Stimulated activated CD4-positive, alpha-beta T cell treated with anti-CD3 and anti-CD28 coated beads, Interleukin-2, amount 100 ng/mL, for 4 hours (primary cell): ENCODE measurements at regions not wholly inside any gene's neighbourhood (a gene's known extent, or its start where the extent isn't known, plus 50 kb on each side); places are given as distances from the start of the nearest gene placed in this dataset.

ENCODE experiments used
- DNase-seq: peaks from one replicate; pipeline ENCODE4 v3.0.0-alpha.2; 2020; ENCODE audit warnings: low read depth

GRCh38 chr14:97443412-97443811 is 646.2 kb downstream of the VRK1 start:
- no peak for DNase-seq

GRCh38 chr14:97444248-97444647 is 647.1 kb downstream of the VRK1 start:
- no peak for DNase-seq

- DNase-seq: no peak
Measured at GRCh38 chr14:97445367-97445766, 648.2 kb downstream of the VRK1 start.

- DNase-seq: no peak
Measured at GRCh38 chr14:97446087-97446486, 648.9 kb downstream of the VRK1 start.

- no peak for DNase-seq
Measured at GRCh38 chr14:97452314-97452713, 655.1 kb downstream of the VRK1 start.

- no peak for DNase-seq
Measured at GRCh38 chr14:97453991-97454390, 656.8 kb downstream of the VRK1 start.

GRCh38 chr14:97456462-97456861 is 659.3 kb downstream of the VRK1 start:
- DNase-seq: no peak

- peak; percentile 73 for DNase-seq
Measured at GRCh38 chr14:97456958-97457357, 659.8 kb downstream of the VRK1 start.

GRCh38 chr14:97457575-97458085 is 660.4 kb downstream of the VRK1 start:
- no peak for DNase-seq

GRCh38 chr14:97458255-97458654 is 661.1 kb downstream of the VRK1 start:
- no peak for DNase-seq

GRCh38 chr14:97458661-97459579 is 661.7 kb downstream of the VRK1 start:
- DNase-seq: peak; percentile 79

GRCh38 chr14:97462081-97462480 is 664.9 kb downstream of the VRK1 start:
- no peak for DNase-seq

- DNase-seq: no peak
Measured at GRCh38 chr14:97468220-97468619, 671.0 kb downstream of the VRK1 start.

GRCh38 chr14:97477353-97477752 is 680.2 kb downstream of the VRK1 start:
- no peak for DNase-seq

- no peak for DNase-seq
Measured at GRCh38 chr14:97485201-97485600, 688.0 kb downstream of the VRK1 start.

GRCh38 chr14:97486601-97487120 is 689.5 kb downstream of the VRK1 start:
- no peak for DNase-seq

GRCh38 chr14:97489750-97490149 is 692.6 kb downstream of the VRK1 start:
- no peak for DNase-seq

GRCh38 chr14:97490521-97491070 is 693.4 kb downstream of the VRK1 start:
- DNase-seq: no peak

- no peak for DNase-seq
Measured at GRCh38 chr14:97491697-97492096, 694.5 kb downstream of the VRK1 start.

GRCh38 chr14:97499790-97500481 is 702.8 kb downstream of the VRK1 start:
- DNase-seq: no peak

- DNase-seq: no peak
Measured at GRCh38 chr14:97506626-97507025, 709.4 kb downstream of the VRK1 start.

- no peak for DNase-seq
Measured at GRCh38 chr14:97513891-97514290, 716.7 kb downstream of the VRK1 start.
